ENCODE measurements at regions not wholly inside any gene's neighbourhood (a gene's known extent, or its start where the extent isn't known, plus 50 kb on each side); places are given as distances from the start of the nearest gene placed in this dataset.

GRCh38 chr9:87118594-87118993, 171.3 kb upstream of the GAS1 start:
- DNase-seq (ENCODE audit: low read depth, low spot score): no peak

DNA sequence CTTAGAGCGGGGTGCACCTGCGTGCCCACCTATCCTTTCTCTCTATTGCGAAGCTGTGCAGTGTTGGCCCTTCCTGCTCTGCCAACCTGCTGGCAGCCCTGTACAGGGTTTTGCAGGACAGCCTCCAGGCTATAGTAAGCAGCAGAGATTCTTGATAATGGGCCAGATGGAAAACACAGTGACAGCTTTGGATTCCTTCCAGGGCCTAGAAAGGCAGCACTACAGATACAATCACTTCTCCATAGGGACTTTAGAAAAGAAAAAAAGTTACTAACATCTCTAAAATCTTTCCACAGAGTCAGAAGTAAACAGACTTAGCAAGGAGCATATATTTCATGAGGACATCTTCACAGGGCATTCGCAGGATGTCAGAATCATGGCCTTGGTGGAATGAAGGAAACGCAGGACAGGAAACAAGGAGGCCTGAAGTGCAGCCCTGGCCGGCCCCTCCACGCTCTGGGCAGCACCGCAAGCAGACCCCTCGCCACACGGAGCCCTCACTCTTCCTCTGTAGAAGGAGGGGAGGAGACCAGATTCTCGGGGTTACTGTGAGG, 172.1 kb upstream of the GAS1 start:
- DNase-seq (ENCODE audit: low read depth, low spot score): no peak

- DNase-seq (ENCODE audit: low read depth, low spot score): no peak
Observed at GRCh38 chr9:87120610-87121009, 173.3 kb upstream of the GAS1 start.

- DNase-seq (ENCODE audit: low read depth, low spot score): no peak
Observed at GRCh38 chr9:87122947-87123685, 175.8 kb upstream of the GAS1 start.

DNA sequence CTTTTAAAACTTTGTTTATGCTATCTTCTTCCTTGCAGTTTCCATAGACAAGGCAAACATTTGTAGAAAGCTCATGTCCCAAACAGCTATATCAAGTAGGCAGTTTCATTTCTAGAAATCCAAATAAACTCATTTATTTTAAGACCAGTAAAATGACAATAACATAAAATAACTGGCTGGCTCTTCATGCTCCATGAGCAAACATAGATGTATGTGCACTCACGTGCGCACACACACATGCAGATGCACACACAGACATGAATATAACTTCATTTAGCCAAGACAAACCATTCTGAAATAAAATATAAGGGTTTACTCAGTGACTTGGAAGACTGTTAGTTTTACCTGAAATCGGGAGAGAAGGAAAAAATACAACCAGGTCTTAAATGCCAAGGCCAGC, 176.5 kb upstream of the GAS1 start:
- no peak for DNase-seq (ENCODE audit: low read depth, low spot score)

GRCh38 chr9:87125819-87126218, 178.5 kb upstream of the GAS1 start:
- no peak for DNase-seq (ENCODE audit: low read depth, low spot score)

DNA sequence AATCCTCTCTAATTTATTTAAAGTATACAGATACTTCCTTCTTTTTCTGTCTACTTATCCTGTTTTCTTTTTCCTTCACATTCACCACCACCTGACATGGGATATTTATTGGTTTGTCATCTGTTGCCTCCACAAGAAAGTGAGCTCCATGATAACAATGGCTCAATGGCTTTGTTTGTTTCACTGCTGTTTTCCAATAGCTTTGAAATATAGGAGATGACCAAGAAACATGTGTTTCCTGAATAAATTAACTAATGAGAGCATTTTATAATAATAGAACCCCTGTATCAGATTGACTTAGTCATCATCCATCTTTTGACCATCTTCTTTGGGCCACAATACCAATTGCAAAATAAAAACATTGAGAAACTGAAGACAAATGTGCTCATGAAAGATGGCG, 180.2 kb upstream of the GAS1 start:
- no peak for DNase-seq (ENCODE audit: low read depth, low spot score)

DNA sequence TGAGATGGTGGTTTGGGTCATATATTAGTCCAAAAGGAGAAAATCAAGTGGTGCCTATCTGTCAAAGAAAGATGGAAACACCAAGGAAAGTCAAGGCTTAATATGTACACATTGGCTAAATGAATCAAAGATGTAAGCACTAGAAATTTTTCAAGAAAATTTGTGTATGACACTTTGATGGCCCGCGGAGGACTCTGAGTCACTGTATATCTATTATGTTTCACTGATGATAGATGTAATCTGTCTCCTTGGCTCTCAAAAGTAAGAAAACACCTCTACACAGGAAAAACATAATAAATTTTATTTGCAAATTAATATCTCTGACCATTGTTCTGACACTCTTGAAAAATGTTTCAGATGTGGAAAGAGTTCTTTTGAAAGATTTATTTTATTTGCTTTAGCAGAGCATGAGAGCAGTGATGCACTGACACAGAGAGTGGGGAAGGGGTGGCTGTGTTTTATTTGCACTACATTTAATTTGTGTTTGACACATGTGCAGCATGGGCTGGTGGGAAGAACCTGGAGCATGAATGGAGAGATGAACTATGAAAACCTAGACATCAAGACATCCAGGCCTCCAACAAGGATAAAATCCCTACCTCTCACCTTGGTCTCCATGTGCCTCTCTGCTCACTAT, 180.8 kb upstream of the GAS1 start:
- DNase-seq (ENCODE audit: low read depth, low spot score): no peak

DNA sequence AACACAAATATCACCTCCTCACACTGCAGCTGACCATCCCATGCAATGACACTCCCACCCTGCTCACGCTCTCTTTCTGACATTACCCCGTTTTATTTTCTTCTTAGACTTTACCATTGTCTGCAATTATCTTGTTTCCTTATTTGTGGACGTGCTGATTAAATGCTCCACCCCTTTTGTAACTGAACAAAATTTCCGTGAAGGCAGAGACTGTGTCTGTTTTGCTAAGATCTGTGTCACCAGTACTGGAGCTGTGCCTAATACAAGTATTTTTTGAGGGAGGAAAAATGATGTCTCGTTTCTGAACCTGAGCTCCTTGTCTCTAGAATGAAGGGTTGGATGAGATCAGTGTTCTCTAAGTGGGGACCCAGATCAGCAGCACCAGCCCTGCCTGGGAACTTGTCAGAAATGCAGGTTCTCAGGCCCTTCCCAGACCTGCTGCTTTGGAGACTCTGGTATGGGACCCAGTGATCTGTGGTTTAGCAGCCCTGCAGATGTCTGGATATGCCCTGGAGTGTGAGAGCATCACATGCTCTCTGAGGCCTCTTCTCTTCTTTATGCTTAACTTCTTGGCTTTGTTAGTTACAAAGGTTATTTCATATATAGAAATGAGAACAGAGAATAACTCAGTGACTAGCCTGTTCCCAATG, 181.7 kb upstream of the GAS1 start:
- DNase-seq (ENCODE audit: low read depth, low spot score): no peak

DNA sequence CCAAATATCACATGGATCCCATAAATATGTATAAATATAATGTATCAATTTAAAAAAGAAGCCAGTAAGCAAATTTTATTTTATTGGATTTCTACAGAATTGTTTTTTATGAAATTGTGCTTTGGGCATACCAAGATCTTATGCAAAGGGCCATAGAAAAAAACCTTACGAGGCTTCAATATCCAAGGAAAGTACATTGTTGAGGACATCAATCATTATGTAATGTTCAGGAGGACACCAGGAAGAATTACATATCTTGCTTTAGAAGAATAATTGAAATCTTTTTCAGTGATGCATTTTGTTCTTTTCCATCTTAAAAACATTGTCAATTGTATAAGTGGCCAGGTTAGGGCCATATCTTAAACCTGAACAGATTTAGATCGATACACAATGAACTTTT, 187.8 kb upstream of the GAS1 start:
- no peak for DNase-seq (ENCODE audit: low read depth, low spot score)

DNA sequence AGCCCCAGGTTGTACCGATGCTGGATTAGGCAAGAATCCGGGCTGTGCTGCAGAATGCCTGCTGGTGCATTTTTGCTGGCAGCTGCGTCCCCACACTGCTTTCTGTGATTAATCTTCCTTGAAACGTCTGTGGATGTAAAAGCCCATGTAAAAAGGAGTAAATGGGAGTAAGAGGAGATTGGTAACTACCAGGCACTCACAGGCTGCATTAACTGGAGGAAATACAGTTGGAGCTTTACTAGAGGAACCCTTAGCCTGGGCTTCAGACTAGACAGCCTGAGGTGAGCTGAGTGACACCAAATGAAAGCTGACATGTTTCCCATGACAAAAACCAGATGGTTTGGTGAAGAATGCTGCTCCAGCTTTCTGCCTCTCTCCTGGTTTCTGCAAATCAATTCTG, 190.4 kb upstream of the GAS1 start:
- no peak for DNase-seq (ENCODE audit: low read depth, low spot score)

- no peak for DNase-seq (ENCODE audit: low read depth, low spot score)
Observed at GRCh38 chr9:87138128-87139040, 191.1 kb upstream of the GAS1 start.

DNA sequence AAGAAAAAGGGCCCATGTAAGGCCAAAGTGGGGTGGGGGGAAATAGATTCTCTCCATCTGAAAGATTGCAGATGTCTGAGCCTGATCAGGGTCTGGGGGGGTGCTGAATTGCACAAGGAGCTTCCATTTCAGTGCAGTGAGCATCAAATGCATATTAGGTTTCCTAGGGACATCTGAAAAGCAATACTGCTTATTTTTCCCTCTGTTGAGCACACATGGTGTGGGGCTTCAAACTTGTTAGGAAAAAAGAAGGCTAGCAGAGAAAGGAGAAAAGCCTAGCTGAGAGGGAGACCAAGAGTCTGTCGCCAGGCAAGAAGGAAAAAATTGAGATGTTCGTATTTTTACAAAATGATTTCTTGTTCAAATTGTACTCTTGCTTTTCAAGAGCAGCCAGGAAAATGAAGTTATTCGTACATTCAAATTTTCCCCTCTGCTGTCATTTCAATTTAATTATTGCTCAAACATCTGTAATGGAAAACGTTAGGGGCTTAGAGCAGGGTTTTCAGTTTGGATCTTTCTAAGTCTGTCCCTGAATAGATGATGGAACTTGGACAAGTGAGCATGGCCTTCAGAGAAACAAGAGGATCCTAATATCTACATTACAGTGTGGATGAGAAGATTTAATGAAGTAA, 191.9 kb upstream of the GAS1 start:
- DNase-seq (ENCODE audit: low read depth, low spot score): no peak

GRCh38 chr9:87140142-87140541, 192.8 kb upstream of the GAS1 start:
- no peak for DNase-seq (ENCODE audit: low read depth, low spot score)

DNA sequence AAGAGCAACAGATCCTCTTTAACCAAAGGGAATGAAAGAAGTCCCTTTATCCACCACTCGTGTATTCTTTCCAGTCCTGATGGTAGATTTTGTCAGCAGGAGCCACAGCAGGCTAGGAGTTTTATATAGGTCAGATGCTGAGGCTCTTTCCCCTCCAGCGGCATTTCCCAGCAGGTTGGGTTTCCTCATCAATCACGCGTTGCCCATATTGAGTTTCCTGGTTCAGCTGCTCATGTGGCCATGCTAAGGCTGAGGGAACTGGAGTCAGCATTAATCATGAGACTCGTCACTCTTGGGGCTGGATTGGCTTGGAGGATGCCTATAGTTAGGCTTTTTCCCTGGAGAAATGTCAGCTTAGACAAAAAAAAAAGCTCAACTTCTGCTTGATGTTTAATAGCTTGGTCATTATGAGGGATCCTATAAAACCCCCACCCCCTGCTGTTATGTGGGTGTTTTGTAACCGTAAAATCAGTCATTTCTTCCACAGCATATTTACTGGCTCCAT, 193.4 kb upstream of the GAS1 start:
- no peak for DNase-seq (ENCODE audit: low read depth, low spot score)

DNA sequence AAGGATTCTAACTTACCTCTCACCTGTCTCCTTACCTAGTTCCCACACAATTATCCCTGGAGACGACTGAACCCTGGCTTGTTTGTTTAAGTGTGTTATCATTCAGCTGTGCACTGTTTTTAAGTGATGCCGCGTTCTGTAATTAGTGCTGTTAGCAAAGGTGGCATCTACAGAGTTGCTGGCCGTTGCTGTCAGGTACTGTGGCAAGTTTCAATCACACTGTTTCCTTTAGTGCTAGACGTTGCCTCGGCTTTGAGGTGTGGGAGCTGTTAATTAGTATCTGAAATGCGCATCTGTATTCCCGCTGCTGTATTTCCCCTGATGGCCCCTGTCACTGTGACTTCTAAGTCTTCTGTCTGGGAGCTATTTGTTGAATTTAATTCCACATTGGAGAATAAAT, 193.8 kb upstream of the GAS1 start:
- DNase-seq (ENCODE audit: low read depth, low spot score): no peak

DNA sequence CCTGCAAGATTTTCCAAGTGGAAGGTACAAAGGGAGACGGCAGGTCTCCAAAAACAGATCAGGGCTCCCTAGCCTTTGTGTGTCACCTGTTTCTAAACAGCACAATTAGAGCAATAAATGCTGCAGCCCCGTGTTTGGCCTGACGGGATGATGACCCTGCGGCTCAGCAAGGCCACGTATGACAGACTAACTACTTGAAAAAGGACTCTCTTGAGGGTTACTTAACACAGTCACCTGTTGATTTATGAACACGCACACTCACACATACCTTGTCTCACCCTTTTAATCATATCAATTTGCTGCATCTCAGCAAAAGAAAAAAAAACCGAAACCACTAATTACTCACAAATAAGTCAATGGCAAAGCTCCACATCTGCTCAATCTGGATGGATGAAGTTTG, 199.6 kb upstream of the GAS1 start:
- no peak for DNase-seq (ENCODE audit: low read depth, low spot score)

GRCh38 chr9:87147839-87148238, 200.5 kb upstream of the GAS1 start:
- DNase-seq (ENCODE audit: low read depth, low spot score): no peak

- DNase-seq (ENCODE audit: low read depth, low spot score): peak; percentile 48
Observed at GRCh38 chr9:87148331-87149104, 201.2 kb upstream of the GAS1 start.

- no peak for DNase-seq (ENCODE audit: low read depth, low spot score)
Observed at GRCh38 chr9:87149799-87150198, 202.5 kb upstream of the GAS1 start.

All from iPS DF 19.7 (cell line).